ENCODE measurements at regions not wholly inside any gene's neighbourhood (a gene's known extent, or its start where the extent isn't known, plus 50 kb on each side); places are given as distances from the start of the nearest gene placed in this dataset.

DNA sequence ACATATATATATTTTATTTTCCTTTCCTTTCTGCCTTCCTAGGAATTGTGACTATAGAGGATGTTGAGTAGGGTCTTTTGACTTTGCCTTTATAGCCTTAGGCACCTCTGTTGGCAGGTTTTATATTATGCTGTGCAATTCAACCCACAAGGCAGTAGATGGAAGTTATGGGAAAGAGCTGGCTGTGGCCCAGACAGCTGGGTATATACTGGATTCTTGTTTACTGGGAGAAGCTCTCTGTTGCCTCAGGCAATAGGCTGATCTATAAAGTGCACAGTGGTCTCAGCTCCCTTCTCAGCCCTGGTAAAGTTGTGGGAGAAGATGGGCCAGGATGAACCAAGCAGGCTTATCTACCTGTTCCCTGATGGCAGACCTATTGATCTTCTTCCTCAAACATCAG, 342.0 kb downstream of the GBA3 start:
- Histone ChIP-seq H3K27me3 (ENCODE audit: insufficient read depth, low read depth) (no peaks in the 10 kb centered on the region), H3K36me3 (ENCODE audit: insufficient read depth) (no peaks in the 10 kb centered on the region), H3K79me2 (ENCODE audit: insufficient read depth, low read depth) (no peaks in the 10 kb centered on the region), H3K4me2 (no peak overlapping the region), H3K4me1 (ENCODE audit: low read depth, poor library complexity, severe bottlenecking) (no peaks in the 10 kb centered on the region), H3K27ac (no peak overlapping the region), H3K9ac (no peak overlapping the region), H4K20me1 (ENCODE audit: insufficient read depth) (no peaks in the 10 kb centered on the region), H3K4me3 (IDR thresholded peaks at IDR 0.05; ENCODE audit: insufficient read depth, low read depth, low read length) (no peak overlapping the region), H2AFZ (ENCODE audit: low read depth) (no peak overlapping the region)
- TF ChIP-seq, protein P1, sequence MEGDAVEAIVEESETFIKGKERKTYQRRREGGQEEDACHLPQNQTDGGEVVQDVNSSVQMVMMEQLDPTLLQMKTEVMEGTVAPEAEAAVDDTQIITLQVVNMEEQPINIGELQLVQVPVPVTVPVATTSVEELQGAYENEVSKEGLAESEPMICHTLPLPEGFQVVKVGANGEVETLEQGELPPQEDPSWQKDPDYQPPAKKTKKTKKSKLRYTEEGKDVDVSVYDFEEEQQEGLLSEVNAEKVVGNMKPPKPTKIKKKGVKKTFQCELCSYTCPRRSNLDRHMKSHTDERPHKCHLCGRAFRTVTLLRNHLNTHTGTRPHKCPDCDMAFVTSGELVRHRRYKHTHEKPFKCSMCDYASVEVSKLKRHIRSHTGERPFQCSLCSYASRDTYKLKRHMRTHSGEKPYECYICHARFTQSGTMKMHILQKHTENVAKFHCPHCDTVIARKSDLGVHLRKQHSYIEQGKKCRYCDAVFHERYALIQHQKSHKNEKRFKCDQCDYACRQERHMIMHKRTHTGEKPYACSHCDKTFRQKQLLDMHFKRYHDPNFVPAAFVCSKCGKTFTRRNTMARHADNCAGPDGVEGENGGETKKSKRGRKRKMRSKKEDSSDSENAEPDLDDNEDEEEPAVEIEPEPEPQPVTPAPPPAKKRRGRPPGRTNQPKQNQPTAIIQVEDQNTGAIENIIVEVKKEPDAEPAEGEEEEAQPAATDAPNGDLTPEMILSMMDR (conservative IDR thresholded peaks at IDR 0.05; ENCODE audit: low read depth, low read length), result no peak

DNA sequence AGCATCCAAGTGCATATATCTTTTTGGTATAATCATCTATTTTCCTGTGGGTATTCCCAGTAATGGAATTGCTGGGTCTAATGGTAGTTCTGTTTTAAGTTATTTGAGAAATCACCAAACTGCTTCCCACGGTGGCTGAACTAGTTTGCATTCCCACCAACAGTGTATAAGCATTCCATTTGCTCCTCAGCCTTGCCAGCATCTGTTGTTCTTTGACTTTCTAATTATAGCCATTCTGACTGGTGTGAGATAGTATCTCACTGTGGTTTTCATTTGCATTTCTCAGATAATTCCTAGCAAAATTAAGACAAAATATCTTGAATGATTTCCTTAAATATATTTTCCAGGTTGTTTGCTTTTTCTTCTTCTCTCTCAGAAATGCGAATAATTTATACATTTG, 341.1 kb downstream of the GBA3 start:
- no peak overlapping the region for H3K9ac ChIP-seq
- no peaks in the 10 kb centered on the region for H3K36me3 ChIP-seq (ENCODE audit: insufficient read depth)
- H3K4me1 ChIP-seq (ENCODE audit: low read depth, poor library complexity, severe bottlenecking), result no peaks in the 10 kb centered on the region
- no peaks in the 10 kb centered on the region for H3K79me2 ChIP-seq (ENCODE audit: insufficient read depth, low read depth)
- TF ChIP-seq, protein P1 (conservative IDR thresholded peaks at IDR 0.05; ENCODE audit: low read depth, low read length), result no peak
- H3K4me3 ChIP-seq (IDR thresholded peaks at IDR 0.05; ENCODE audit: insufficient read depth, low read depth, low read length), result no peak overlapping the region
- H3K27ac ChIP-seq, result no peak overlapping the region
- H2AFZ ChIP-seq (ENCODE audit: low read depth), result no peak overlapping the region
- no peak overlapping the region for H3K4me2 ChIP-seq
- no peaks in the 10 kb centered on the region for H3K27me3 ChIP-seq (ENCODE audit: insufficient read depth, low read depth)
- no peaks in the 10 kb centered on the region for H4K20me1 ChIP-seq (ENCODE audit: insufficient read depth)

DNA sequence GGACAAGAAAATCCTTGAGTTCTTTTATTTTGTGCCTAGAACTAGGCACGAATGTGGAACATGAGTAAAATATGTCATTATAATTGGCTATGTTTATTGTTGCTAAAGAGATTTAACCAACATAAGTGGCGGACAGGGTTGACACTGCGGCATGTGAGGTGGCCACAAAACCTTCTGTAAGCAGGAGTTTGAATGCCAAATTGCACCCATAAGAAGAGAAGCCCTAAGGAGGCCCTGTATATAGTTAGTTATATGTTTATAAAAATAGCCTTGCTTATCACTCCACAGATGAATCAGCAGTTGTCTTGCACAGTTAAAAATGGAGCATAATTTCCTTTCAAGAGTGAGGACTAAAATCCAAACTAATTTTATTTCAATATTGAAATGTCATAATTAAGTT, 336.1 kb downstream of the GBA3 start:
- Histone ChIP-seq H3K4me3 (IDR thresholded peaks at IDR 0.05; ENCODE audit: insufficient read depth, low read depth, low read length) (no peak overlapping the region), H3K27ac (no peak overlapping the region), H3K36me3 (ENCODE audit: insufficient read depth) (no peaks in the 10 kb centered on the region), H3K9ac (no peak overlapping the region), H3K79me2 (ENCODE audit: insufficient read depth, low read depth) (no peaks in the 10 kb centered on the region), H3K4me2 (no peak overlapping the region), H2AFZ (ENCODE audit: low read depth) (no peak overlapping the region), H4K20me1 (ENCODE audit: insufficient read depth) (no peaks in the 10 kb centered on the region), H3K4me1 (ENCODE audit: low read depth, poor library complexity, severe bottlenecking) (no peaks in the 10 kb centered on the region), H3K27me3 (ENCODE audit: insufficient read depth, low read depth) (no peaks in the 10 kb centered on the region)
- TF ChIP-seq, protein P1 (conservative IDR thresholded peaks at IDR 0.05; ENCODE audit: low read depth, low read length), result no peak

DNA sequence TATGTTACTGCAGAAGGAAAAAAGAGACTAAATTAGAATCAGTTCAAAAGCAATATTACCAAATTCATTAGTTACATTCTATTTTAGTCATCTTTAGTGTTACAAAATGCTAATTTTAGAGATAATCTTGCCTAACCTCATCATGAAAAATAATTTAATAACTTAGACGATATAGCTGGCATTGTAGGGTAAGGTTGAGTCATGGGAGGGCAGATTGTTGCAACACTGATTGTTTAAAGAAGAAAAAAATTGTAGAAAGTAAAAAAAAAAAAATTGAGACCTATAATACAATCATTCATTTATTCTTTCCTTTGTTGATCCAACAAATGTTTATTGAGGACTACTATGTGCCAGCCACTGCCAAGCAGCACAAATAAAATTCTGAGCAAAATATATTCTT, 330.9 kb downstream of the GBA3 start:
- Histone ChIP-seq H3K27ac (no peak overlapping the region), H3K4me1 (ENCODE audit: low read depth, poor library complexity, severe bottlenecking) (no peaks in the 10 kb centered on the region)

More for the DNA sequence above, 330.9 kb downstream of the GBA3 start:
- TF ChIP-seq, protein P1 (conservative IDR thresholded peaks at IDR 0.05; ENCODE audit: low read depth, low read length), result no peak
- H3K36me3 ChIP-seq (ENCODE audit: insufficient read depth), result no peaks in the 10 kb centered on the region
- H2AFZ ChIP-seq (ENCODE audit: low read depth), result no peak overlapping the region
- H3K79me2 ChIP-seq (ENCODE audit: insufficient read depth, low read depth), result no peaks in the 10 kb centered on the region
- no peaks in the 10 kb centered on the region for H3K27me3 ChIP-seq (ENCODE audit: insufficient read depth, low read depth)
- H3K9ac ChIP-seq, result no peak overlapping the region
- H3K4me3 ChIP-seq (IDR thresholded peaks at IDR 0.05; ENCODE audit: insufficient read depth, low read depth, low read length), result no peak overlapping the region
- no peaks in the 10 kb centered on the region for H4K20me1 ChIP-seq (ENCODE audit: insufficient read depth)
- no peak overlapping the region for H3K4me2 ChIP-seq
